ENCODE measurements at regions not wholly inside any gene's neighbourhood (a gene's known extent, or its start where the extent isn't known, plus 50 kb on each side); places are given as distances from the start of the nearest gene placed in this dataset.

DNA sequence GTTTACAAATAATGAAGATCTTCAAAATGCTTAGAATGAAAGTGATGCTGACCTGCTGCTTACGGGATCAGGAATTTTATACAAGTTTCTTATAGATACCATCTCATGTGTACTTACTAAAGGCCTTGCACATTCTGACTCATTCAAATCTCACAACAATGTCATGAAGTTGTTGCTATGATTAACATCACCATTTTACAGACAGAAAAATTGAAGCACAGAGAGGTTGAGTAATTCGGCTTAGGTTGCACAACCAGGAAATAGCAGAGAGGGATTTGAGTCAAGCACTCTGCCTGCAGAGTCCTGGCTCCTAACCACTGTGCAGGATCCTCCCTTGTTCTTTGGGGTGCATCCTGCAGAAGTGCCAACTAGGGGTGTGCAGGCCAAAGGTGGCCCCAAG, 471.9 kb downstream of the MIAT start:
- DNase-seq = no peak

DNA sequence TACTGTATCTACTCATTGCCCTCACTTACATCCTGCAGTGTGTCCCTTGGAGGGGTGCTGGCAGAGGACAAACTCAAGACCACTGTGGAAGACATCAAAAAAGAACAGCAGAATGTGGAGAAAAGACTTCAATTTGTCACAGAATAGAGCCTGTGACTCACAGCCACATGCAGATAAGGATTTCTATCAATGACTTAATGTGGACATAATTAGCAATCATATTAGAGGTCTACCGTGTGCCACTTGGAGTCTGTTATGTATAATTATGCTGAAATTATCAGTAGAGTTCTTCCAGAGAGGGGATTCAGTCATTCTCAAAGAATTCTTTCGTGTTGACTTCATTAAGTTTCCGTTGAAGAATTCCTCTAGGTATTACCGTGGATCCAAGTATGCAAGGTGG, 473.5 kb downstream of the MIAT start:
- DNase-seq = no peak

GRCh38 chr22:27131346-27131745, 474.0 kb downstream of the MIAT start:
- no peak for DNase-seq

DNA sequence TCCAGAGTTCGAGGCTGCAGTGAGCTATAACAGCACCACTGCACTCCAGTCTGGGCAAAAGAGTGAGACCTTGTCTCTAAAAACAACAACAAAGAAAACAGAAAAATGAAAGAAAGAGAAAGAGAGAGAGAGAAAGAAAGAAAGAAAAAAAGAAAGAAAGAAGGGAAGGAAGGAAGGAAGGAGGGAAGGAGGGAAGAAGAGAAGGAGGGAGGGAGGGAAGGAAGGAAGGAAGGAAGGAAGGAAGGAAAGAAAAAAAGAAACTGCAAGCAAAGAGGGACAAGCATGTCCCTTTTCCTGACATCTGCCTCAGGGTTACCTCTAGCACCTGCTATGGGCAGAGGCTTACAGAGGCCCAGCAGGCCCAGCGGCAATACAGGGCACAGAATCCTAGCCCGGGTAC, 475.0 kb downstream of the MIAT start:
- no peak for DNase-seq

- DNase-seq = no peak
Observed at GRCh38 chr22:27133019-27133431, 475.6 kb downstream of the MIAT start.

GRCh38 chr22:27133681-27134314, 476.4 kb downstream of the MIAT start:
- DNase-seq = no peak

GRCh38 chr22:27134315-27134701, 476.9 kb downstream of the MIAT start:
- DNase-seq = no peak

- DNase-seq = no peak
Observed at GRCh38 chr22:27135031-27135981, 477.9 kb downstream of the MIAT start.

- no peak for DNase-seq
Observed at GRCh38 chr22:27136596-27136995, 479.2 kb downstream of the MIAT start.

DNA sequence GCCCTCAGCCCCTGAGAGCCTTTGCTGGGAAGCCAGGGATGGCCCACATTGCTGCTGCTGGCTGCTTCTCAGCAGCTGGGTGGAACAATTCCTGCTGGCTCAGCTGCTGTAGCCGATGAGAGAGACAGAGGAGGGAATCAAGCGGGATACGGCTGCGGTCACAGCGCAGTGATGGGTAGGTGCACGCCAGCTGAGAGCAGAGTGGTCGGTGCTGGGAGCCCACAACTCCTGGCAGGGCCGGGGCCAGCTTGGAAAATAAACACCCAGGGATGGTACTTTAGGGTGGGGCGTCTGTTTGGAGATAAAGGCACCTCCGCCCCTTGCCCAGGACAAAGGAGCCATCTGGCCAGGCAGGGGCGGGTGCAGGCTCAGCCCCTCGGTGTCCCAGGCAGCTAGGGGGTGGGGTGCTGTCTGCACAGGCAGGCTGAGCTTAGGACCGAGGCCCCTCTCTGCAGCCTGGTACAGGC, 480.5 kb downstream of the MIAT start:
- no peak for DNase-seq

DNA sequence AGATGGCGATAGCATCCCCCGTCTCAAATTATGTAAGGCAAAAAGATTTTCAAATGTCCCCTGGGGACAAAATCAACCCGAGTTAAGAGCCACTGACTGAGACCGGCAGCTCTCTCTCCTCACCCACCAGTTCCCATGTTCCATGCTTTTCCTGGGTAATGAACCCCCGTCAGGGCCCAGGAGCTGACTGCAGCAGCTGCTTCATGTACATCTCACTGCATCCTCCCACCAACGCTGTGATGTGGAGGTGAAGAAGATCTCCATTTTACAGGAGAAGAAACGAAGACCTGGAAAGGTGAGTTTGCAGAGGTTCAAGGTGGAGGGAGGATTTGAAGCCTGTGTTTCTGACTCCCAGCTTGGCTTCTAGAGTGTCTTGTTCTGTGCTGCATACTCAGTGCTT, 481.1 kb downstream of the MIAT start:
- no peak for DNase-seq

- DNase-seq = no peak
Observed at GRCh38 chr22:27139935-27140511, 482.6 kb downstream of the MIAT start.

DNA sequence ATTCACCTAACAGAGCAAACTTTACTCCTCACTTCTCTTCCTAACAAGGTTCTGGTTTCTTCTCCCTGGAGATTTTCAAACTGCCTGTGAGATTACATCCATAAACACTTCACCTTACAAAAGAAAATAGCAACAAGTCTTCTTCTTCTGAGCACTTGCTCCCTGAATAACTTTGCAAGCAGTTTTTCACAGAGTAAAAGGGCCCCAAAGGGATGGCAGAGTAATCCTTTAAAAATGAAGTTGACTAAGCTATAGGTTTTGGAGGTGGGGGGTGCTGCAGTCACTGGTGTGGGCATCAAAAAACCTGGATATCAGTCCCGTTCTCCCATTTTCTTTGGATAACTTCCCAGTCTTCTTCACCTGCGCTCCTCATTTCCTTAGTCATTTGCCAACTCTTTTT, 484.9 kb downstream of the MIAT start:
- no peak for DNase-seq

DNA sequence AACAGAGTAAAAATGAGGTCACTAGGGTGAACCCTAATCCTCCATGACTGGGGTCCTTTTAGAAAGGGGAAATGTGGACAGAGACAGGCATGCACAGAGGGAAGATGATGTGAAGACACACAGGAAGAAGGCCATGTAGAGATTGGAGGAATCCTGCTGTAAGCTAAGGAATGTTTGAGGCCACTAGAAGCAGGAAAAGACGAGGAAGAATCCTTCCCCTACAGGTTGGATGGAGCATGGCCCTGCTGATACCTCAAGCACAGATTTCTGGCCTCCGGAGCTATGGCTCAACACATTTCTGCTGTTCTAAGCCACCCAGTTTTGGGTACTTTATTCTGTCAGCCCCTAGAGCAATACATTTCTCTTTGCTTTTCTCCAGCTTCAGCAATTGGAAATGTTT, 486.9 kb downstream of the MIAT start:
- DNase-seq = no peak

DNA sequence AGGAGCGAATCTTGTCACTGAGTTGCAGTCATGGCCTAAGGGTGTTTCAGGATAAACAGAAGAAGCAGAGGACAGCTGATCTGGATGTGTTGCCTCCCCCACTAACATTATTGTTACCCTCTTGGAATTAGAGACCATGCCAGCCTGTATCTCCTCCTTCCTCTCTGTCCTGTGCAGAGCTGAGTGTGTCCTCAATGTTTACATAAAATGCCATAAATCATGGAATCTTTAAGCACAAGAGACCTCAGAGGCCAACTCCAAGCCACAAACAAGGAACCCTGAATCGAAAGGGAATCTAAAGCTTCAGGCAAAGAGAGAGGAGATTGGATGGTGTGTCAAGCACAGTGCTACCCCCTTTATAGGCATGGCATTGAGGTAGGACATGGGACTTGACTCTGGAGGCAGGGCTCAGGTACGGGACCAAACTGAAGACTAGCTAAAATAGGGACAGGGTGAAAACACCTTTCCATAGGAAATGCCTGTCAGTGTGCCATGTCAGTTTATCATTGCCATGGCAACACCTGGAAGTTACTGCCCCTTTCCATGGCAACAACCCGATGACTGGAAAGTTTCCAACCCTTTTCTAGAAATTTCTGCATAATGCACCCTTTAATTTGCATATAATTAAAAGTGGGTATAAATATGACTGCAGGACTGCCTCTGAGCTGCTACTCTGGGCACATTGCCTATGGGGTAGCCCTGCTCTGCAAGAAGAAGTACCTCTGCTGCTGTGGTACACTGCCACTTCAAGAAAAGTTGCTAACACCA, 489.7 kb downstream of the MIAT start:
- DNase-seq = no peak

DNA sequence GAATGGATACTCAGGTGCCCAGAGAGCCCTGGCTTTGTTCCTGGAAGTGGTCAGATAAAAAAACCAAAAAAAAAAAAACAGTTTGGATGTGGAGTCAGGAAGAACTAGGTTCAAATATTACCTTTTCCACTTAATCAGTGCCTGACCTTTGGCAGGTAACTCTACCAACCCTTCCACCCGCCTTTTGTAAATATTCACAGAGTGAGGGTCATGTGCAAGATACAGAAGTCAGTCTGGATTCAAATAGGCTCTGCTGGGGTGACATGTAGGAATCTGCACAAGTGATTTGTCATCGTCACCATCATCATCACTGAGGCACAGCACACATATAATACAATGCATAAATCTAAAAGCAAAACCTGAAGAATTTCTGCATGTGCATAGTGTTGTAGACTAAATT, 490.7 kb downstream of the MIAT start:
- DNase-seq = no peak

DNA sequence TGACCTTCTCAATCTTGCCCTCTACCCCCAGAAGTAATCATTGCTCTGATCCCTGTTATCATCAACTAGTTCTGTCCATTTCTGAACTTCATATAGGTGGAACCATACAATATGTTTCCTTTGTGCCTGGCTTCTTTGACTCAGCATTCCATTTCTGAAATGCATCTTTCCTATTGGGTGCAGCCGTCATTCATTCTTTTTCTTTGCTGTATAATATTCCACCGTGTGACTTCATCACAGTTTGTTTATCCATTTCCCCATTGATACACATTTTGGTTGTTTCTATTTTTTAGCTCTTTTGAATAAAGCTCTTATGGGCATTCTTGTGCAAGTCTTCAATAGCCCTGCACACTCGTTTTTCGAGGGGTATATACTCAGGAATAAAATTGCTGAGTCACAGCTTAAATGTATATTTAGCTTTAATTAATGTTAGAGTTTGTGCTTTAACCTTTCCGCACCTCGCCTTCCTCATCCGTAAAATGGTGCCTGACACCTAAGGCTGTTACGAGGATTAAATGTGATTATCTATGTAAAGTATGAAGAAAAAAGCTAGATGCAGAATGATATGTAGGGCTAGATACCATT, 491.6 kb downstream of the MIAT start:
- DNase-seq = no peak

DNA sequence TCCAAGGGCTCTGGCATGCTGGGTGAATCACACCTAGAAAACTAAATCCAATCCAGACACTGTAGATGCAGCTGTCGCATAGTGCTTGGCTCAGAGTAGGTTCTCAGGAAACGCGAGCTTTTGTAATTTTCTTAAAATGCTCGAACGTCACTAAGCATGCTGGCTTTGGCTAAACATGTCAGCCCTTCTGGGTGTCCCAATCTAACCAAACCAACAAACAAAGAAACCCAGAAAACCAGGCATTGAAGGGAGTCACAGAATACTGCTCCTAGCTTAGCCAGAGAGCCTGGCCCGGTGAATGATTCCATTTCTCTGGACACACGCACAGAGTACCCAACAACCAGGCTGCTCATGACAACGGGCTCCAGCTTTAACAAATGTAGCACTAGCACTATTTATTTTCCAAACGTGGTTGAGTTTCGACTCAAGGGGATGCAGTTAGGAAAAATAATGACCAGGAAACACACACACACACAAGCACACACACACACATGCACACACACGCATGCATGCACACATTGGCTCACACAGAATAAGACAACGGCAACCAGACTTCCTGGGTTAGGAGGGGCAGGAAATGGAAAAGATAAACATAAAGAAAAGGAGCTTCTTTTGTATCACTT, 492.6 kb downstream of the MIAT start:
- DNase-seq = no peak

DNA sequence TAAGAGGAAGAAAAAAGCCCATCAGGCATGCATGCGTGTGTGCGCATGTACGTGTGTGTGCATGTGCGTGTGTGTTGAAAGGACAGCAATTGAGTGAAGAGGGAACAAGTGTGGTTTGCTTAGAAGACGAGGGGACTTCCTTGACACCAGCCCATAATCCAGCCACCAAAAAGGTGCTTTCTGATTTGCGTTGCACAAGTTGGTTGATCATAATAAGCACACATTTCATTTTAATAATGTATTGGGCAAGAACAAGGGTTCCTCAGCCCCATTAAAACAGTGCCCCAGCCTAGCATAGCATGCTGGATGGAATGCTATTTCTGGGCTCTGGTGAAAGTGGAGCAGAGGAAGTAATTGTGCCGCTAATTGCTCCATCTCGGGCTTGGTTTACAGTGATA, 493.2 kb downstream of the MIAT start:
- no peak for DNase-seq

- no peak for DNase-seq
Observed at GRCh38 chr22:27151407-27151806, 494.0 kb downstream of the MIAT start.

- no peak for DNase-seq
Observed at GRCh38 chr22:27152033-27152432, 494.6 kb downstream of the MIAT start.

DNA sequence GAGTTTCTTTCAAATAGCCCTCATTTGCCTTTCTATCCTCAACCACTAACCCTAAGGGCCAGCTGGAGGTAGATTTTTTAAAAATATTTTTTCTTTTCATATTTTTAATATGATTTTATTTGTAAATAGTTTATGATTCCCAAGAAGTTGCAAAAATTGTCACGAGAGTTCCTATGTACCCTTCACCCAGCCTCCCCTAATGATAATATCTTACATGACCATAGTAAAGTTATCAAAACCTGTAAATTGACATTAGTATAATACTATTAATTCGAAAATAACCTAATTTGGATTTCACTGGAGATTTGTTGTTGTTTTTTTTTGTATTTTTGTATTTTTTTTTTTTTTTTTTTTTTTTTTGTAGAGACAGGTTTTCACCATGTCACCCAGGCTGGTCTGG, 495.5 kb downstream of the MIAT start:
- DNase-seq = no peak

Measured in activated CD4-positive, alpha-beta T cell treated with anti-CD3 and anti-CD28 coated beads, Interleukin-2, amount 50 U/mL, for 4 hours (primary cell).